ENCODE measurements at regions not wholly inside any gene's neighbourhood (a gene's known extent, or its start where the extent isn't known, plus 50 kb on each side); places are given as distances from the start of the nearest gene placed in this dataset.

DNA sequence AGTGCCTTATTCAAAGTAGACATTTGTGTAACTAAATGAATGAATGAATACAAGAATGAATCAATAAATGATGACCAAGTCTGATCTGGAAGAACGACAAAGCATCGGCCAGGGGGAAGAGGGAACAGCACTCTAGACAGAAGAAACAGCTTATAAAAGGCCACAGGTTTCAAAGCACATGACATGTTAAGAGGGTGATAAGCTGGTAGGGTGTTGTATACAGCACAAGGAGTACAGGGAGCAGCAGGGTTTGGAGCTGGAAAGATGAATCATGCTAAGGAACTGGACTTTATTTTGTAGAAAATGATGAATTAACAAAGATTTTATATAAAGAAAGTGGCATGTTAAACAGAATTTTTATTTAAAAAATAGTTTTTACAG is 302.5 kb downstream of the NUAK1 start:
- Mint-ChIP-seq H3K27ac (no peak overlapping the region), H3K27me3 (no peaks in the 10 kb centered on the region), H3K36me3 (no peaks in the 10 kb centered on the region), H3K4me1 (ENCODE audit: low read depth) (no peaks in the 10 kb centered on the region), H3K9me3 (no peaks in the 10 kb centered on the region), H3K4me3 (no peak overlapping the region)
- POLR2A ChIA-PET = no interaction called here
- no peak for DNase-seq
- intact Hi-C loops (cut with micrococcal nuclease) = no loop called here
- CTCF ChIA-PET = no interaction called here

DNA sequence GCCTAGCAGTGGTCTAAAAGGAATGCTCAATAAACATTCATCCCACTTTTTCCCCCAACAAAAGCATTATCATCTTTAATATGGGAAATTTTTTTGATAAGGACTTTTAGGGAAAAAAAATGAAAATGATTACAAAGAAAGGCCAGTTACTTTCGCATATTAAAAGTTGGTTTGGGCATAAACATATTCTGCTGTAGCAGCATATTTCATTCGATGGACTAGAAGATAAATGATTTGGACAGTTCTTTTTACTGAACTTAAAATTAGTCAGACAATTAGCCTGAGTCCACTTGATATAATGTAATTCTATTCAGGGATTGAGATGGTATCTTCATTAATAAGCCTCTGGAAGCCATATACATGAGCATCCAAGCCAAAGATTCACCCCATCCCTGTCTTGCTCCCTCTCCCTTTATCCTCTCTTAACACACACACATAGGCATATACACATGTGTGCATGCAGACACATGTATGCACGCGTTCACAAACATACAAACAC is 299.1 kb downstream of the NUAK1 start:
- H3K4me3 Mint-ChIP-seq = no peak overlapping the region
- no peak for DNase-seq
- H3K9me3 Mint-ChIP-seq = no peaks in the 10 kb centered on the region
- H3K27me3 Mint-ChIP-seq = no peaks in the 10 kb centered on the region
- H3K36me3 Mint-ChIP-seq = no peaks in the 10 kb centered on the region
- H3K4me1 Mint-ChIP-seq (ENCODE audit: low read depth) = no peaks in the 10 kb centered on the region
- intact Hi-C loops (cut with micrococcal nuclease) = no loop called here
- H3K27ac Mint-ChIP-seq = no peak overlapping the region
- POLR2A ChIA-PET = no interaction called here
- CTCF ChIA-PET = no interaction called here

DNA sequence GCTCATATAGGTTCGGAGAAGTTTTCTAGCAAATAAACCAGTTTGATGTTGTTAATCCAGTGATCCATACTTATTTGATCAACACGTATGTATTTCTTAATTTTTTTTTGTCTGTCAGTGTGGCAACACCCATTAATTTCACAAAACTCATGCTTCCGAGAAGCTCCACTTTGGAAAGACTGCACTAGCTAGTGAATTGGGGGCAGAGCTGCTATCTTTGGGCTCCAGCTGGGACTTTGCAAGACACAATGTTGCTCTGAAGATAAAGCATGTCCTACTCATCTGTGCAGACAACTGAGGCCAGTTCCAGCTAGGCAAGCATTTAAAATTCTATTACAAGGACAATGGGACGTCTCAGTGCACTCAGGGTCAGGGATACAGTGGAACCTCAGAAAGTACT is 298.4 kb downstream of the NUAK1 start:
- intact Hi-C loops (cut with micrococcal nuclease) = no loop called here
- CTCF ChIA-PET = no interaction called here
- H3K9me3 Mint-ChIP-seq = no peaks in the 10 kb centered on the region
- no peak overlapping the region for H3K27ac Mint-ChIP-seq
- POLR2A ChIA-PET = no interaction called here
- H3K4me3 Mint-ChIP-seq = no peak overlapping the region
- H3K4me1 Mint-ChIP-seq (ENCODE audit: low read depth) = no peaks in the 10 kb centered on the region
- H3K27me3 Mint-ChIP-seq = no peaks in the 10 kb centered on the region
- H3K36me3 Mint-ChIP-seq = no peaks in the 10 kb centered on the region
- DNase-seq = no peak

DNA sequence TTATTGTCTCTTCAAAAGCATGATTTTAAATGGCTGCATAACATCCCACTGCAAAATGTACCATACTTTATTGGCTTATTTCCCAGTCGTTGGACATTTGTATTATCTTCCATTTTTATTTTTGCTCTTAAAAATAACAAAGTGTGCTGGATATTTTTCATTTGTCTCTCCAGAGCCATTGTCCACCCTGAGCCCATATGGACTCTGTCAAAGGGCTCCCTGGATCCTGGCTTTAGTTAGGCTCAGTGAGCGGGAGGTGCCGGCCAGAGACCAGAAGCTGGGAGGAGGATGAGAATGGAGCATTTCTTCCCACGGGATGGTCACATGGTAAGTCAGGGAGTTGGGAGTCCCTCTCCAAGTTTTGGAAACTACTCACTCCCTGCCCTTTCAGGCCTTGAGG is 296.9 kb downstream of the NUAK1 start:
- Mint-ChIP-seq H3K4me3 (no peak overlapping the region), H3K27ac (no peak overlapping the region), H3K9me3 (no peaks in the 10 kb centered on the region), H3K36me3 (no peaks in the 10 kb centered on the region), H3K4me1 (ENCODE audit: low read depth) (no peaks in the 10 kb centered on the region), H3K27me3 (no peaks in the 10 kb centered on the region)
- ChIA-PET CTCF (no interaction called here), POLR2A (no interaction called here)
- DNase-seq = no peak
- intact Hi-C loops (cut with micrococcal nuclease) = no loop called here

DNA sequence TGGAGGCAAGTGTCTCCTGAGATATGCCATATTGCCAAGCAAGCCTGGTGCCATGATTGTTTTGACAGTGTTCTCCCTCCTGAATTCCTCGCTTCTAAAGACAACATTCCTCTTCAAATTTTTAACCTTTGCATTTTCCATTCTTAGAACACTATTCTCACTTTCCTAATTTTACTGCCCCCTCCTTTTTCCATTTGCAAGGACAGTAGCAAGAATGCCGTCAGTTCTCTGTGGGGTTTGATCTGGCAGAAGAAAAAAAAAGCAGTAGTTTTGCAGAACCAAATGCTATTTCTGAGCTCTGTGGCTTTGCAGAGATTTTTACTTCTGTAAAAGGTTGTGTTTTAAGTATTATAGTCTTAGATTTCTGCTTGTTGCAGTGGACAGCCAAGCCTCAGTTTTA is 295.2 kb downstream of the NUAK1 start:
- Mint-ChIP-seq H3K4me3 (no peak overlapping the region), H3K36me3 (no peaks in the 10 kb centered on the region), H3K27ac (no peak overlapping the region), H3K27me3 (no peaks in the 10 kb centered on the region), H3K4me1 (ENCODE audit: low read depth) (no peaks in the 10 kb centered on the region), H3K9me3 (no peaks in the 10 kb centered on the region)
- DNase-seq = no peak
- ChIA-PET CTCF (no interaction called here), POLR2A (no interaction called here)
- intact Hi-C loops (cut with micrococcal nuclease) = no loop called here

DNA sequence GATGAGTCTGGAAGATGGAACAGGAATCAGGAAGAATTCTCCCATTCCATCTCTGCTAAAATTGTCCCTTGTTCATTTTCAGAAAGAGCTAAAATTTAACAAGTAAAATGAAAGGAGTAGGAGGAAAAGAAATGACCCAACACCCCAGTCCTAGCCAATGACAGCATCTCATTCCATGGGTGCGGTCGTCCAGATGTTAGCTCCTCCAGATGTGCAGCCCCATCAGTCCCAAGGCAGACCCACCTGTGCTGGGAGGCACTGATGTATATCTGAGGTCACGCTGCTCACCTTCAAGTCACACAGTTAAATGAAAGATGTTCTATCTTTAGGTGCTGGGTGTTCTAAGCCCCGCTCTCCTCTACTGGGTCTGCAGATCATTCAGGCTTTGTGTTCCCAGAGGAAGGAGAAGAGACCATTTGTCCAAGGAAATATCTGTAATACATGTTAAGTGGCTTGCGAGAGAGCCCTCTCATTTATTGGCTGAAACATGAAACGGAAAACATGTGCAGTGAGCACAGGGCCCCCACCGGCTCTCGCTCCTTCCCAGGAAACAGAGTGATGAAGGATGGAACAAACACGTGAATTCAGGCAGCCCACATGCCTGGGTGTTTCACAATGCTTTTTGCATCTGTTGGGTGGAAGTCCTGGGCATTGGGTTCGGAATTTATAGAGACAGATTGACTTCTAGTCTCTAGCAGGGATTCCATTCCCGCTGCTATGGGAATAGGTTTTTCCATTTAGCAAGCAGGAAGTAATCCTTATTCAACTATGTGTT is 294.6 kb downstream of the NUAK1 start:
- DNase-seq = no peak
- Mint-ChIP-seq H3K9me3 (no peaks in the 10 kb centered on the region), H3K27ac (no peak overlapping the region), H3K4me1 (ENCODE audit: low read depth) (no peaks in the 10 kb centered on the region), H3K4me3 (no peak overlapping the region), H3K27me3 (no peaks in the 10 kb centered on the region), H3K36me3 (no peaks in the 10 kb centered on the region)
- intact Hi-C loops (cut with micrococcal nuclease) = no loop called here
- ChIA-PET POLR2A (no interaction called here), CTCF (no interaction called here)

DNA sequence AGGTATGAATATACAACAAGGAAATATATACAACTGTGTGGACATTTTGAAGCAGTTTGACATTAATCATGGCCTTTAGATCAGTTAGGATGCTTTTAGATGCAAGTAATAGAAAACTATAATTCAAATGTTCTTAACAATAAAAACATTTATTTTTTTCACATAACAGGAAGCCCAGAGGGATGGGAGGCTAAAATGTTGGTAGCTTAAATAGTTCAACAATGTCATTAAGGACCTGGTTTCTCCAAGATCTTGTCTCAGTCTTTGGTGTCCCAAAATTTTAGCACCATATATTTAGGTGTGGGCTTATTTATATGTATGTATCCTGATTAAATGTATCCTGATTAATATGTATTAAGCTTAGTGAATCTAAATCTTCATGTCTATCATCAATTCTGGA is 292.4 kb downstream of the NUAK1 start:
- ChIA-PET CTCF (no interaction called here), POLR2A (no interaction called here)
- H3K27ac Mint-ChIP-seq = no peak overlapping the region
- no peaks in the 10 kb centered on the region for H3K36me3 Mint-ChIP-seq
- H3K9me3 Mint-ChIP-seq = no peaks in the 10 kb centered on the region
- H3K27me3 Mint-ChIP-seq = no peaks in the 10 kb centered on the region
- intact Hi-C loops (cut with micrococcal nuclease) = no loop called here
- DNase-seq = no peak
- H3K4me3 Mint-ChIP-seq = no peak overlapping the region
- no peaks in the 10 kb centered on the region for H3K4me1 Mint-ChIP-seq (ENCODE audit: low read depth)

DNA sequence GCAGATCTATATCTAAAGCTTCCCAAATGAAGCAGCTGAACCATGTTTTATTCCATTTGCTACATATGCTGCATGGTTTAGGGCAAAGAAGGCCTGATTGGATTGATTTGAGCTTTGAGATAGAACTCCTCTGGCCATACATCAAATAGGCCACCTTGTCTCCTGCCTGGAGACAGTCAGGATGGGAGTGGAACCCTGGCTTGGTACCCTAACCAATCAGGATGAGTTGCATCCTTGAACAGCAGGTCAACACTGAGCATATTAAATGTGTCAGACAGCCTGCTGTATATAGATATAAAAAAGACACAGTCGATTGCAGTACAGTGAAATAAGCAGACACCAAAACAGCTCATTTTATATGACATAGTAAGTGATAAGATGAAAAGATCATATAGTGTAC is 291.7 kb downstream of the NUAK1 start:
- no peaks in the 10 kb centered on the region for H3K9me3 Mint-ChIP-seq
- H3K27ac Mint-ChIP-seq = no peak overlapping the region
- POLR2A ChIA-PET = no interaction called here
- no peak for DNase-seq
- H3K27me3 Mint-ChIP-seq = no peaks in the 10 kb centered on the region
- CTCF ChIA-PET = no interaction called here
- no peak overlapping the region for H3K4me3 Mint-ChIP-seq
- intact Hi-C loops (cut with micrococcal nuclease) = no loop called here
- H3K36me3 Mint-ChIP-seq = no peaks in the 10 kb centered on the region
- no peaks in the 10 kb centered on the region for H3K4me1 Mint-ChIP-seq (ENCODE audit: low read depth)

DNA sequence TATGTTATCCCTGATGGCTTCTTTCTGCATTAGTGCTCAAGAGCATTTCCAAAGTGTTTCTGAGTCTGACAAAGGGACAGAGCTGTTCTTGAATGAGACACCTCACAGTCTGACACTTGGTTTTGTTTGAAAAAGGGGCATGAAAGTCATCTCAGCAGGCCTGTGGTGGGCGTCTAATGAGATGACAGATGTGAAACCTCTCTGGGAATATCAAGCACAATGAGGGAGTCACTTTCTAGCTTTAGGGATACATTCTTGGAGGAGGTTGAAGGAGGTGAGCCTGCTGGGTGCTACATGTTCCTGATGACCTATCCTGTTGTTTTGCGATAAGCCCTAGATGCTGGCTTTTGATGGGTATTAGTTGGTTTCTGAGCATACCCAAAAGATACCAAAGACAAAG is 290.5 kb downstream of the NUAK1 start:
- no peak overlapping the region for H3K27ac Mint-ChIP-seq
- H3K4me1 Mint-ChIP-seq (ENCODE audit: low read depth) = no peaks in the 10 kb centered on the region
- no peak for DNase-seq
- ChIA-PET POLR2A (no interaction called here), CTCF (no interaction called here)
- no peaks in the 10 kb centered on the region for H3K9me3 Mint-ChIP-seq
- no peaks in the 10 kb centered on the region for H3K36me3 Mint-ChIP-seq
- H3K4me3 Mint-ChIP-seq = no peak overlapping the region
- H3K27me3 Mint-ChIP-seq = no peaks in the 10 kb centered on the region
- intact Hi-C loops (cut with micrococcal nuclease) = no loop called here

DNA sequence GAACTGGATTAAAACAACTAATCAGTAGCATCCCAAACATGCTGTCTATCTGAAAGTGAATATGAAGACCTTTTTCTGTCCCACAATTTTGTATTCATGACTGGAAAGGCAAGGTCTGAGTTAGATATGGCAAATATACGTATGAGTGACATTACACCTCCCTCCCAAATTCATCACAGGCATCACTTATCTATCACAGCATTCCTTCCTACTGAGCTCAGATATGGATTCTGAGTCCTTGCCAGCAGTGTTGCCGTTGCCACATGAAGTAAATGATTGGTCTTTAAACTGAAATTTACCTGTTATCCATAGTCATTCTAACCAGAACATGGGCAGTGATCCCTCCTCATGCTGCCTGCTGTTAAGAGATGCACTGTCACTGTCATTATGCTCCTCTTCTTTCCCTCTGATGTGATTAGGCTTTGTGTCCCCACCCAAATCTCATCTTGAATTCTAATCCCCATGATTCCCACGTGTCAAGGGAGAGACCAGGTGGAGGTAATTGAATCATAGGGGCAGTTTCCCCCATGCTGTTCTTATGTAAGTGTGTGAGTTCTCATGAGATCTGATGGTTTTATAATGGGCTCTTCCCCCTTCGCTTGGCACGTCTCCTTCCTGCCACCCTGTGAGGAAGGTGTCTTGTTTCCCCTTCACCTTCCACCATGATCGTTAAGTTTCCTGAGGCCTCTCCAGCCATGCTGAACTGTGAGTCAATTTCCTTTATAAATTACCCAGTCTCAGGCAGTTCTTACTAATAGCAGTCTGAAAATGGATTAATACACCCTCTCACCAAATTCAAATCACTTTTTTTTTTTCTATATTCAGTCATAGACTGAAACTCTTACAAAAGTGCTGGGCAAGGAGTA is 288.4 kb downstream of the NUAK1 start:
- Mint-ChIP-seq H3K36me3 (no peaks in the 10 kb centered on the region), H3K27me3 (no peaks in the 10 kb centered on the region), H3K4me1 (ENCODE audit: low read depth) (no peaks in the 10 kb centered on the region), H3K27ac (no peak overlapping the region), H3K9me3 (no peaks in the 10 kb centered on the region), H3K4me3 (no peak overlapping the region)
- CTCF ChIA-PET = no interaction called here
- POLR2A ChIA-PET = no interaction called here
- no peak for DNase-seq
- intact Hi-C loops (cut with micrococcal nuclease) = no loop called here

DNA sequence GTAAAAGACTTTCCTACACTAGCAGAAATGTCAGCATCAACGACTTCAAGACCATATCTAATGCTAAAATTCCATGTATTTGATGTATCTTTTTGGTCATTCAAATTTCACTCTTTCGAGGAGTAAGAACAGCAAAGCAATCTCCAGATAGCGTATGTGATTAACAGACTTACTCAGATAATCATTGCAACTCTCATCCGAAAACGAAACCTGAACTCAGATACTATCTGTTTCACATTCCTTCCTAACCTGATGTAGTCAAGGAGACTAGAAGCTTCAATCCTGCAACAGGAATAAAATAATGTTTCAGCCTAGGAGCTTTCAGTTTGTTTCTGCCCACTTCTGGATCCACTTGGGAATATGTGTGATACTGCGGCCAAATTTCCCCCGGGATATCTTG is 286.3 kb downstream of the NUAK1 start:
- ChIA-PET CTCF (no interaction called here), POLR2A (no interaction called here)
- Mint-ChIP-seq H3K36me3 (no peaks in the 10 kb centered on the region), H3K27ac (no peak overlapping the region), H3K4me3 (no peak overlapping the region), H3K4me1 (ENCODE audit: low read depth) (no peaks in the 10 kb centered on the region), H3K9me3 (no peaks in the 10 kb centered on the region), H3K27me3 (no peaks in the 10 kb centered on the region)
- intact Hi-C loops (cut with micrococcal nuclease) = no loop called here
- no peak for DNase-seq

DNA sequence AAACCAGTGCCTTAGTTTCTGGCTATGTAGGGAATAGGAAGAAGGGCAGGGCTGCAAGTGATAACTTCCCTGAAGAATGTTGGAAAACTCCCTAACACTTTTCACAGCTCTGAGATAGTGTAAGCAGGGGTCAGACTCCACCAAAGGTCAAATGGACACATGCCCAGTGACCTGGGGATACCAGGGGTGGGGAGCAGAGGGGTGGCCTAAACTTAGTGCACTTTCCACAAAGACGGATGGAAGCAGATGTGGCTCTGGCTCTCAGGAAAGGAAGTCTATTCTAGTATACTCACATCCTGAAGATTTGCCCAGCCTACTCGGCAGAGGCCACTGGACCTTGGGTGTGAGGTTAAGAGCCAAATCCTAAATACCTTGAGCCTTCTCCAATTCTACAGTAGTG is 285.8 kb downstream of the NUAK1 start:
- DNase-seq = no peak
- H3K4me1 Mint-ChIP-seq (ENCODE audit: low read depth) = no peaks in the 10 kb centered on the region
- no peaks in the 10 kb centered on the region for H3K27me3 Mint-ChIP-seq
- no peaks in the 10 kb centered on the region for H3K36me3 Mint-ChIP-seq
- ChIA-PET POLR2A (no interaction called here), CTCF (no interaction called here)
- no peaks in the 10 kb centered on the region for H3K9me3 Mint-ChIP-seq
- H3K27ac Mint-ChIP-seq = no peak overlapping the region
- intact Hi-C loops (cut with micrococcal nuclease) = no loop called here
- no peak overlapping the region for H3K4me3 Mint-ChIP-seq

DNA sequence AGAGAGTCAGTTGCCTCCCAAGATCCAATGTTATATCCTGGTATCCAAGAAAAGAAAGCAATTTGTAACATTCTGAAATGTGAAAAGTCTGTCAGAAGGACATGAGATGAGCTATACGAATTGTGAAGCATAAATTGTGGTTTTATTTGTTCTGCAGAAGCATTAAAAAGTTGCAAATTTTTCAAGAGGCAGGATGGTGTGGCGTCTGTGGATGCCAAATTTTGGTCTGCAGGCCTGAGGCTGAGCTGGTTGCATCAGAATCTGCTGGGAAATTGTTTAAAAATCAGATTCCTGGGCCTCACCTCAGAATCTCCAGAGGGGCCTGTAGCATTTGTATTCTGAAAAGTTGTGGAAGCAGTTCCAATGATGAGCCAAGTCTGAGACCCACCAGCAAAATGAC is 284.7 kb downstream of the NUAK1 start:
- no peaks in the 10 kb centered on the region for H3K36me3 Mint-ChIP-seq
- ChIA-PET CTCF (no interaction called here), POLR2A (no interaction called here)
- DNase-seq = no peak
- no peaks in the 10 kb centered on the region for H3K9me3 Mint-ChIP-seq
- intact Hi-C loops (cut with micrococcal nuclease) = no loop called here
- no peak overlapping the region for H3K4me3 Mint-ChIP-seq
- H3K27ac Mint-ChIP-seq = no peak overlapping the region
- H3K4me1 Mint-ChIP-seq (ENCODE audit: low read depth) = no peaks in the 10 kb centered on the region
- H3K27me3 Mint-ChIP-seq = no peaks in the 10 kb centered on the region
